B cell (primary cell): ENCODE measurements at regions not wholly inside any gene's neighbourhood (a gene's known extent, or its start where the extent isn't known, plus 50 kb on each side); places are given as distances from the start of the nearest gene placed in this dataset.

ENCODE experiments used
- ATAC-seq: fragments of 200-7000 bp; cut with Tn5 transposase; one replicate; pipeline ENCODE4 v1.10.0; 2021; ENCODE audit warnings: low read depth, mild to moderate bottlenecking, moderate number of reproducible peaks, moderate library complexity
- CTCF ChIA-PET: fragments of 350-600 bp; sonication (Branson Sonifier 250); formaldehyde crosslinking; loops from one replicate; lab custom pipeline; 2021; ENCODE audit warnings: antibody characterized with exemption, inconsistent platforms; lab: Charles Lee
- POLR2A ChIA-PET: fragments of 350-600 bp; sonication (Branson Sonifier 250); formaldehyde crosslinking; loops from one replicate; lab custom pipeline; 2021; ENCODE audit warnings: antibody characterized with exemption; lab: Charles Lee
- DNase-seq: peaks from one replicate; pipeline ENCODE4 v3.0.0; 2013
- H2AFZ ChIP-seq: 2 replicates; pipeline ENCODE4 v1.6.1; 2012; ENCODE audit warnings: mild to moderate bottlenecking, low read depth, low read length; ENCODE audit not compliant: insufficient read depth, poor library complexity, severe bottlenecking
- H3K27ac ChIP-seq, 2 donors: 1 replicate in 1 of 2; 2 replicates in 1 of 2; pipeline ENCODE4 v1.5.1; 2012 to 2013; ENCODE audit warnings: low read length in 2 of 2, mild to moderate bottlenecking in 2 of 2, moderate library complexity in 1 of 2
- H3K27me3 ChIP-seq, 4 experiments: fragments of 200-600 bp in 1 of 4; sonication (generic) in 1 of 4; replicated peaks in 1 of 4; 1 replicate in 2 of 4; 2 replicates in 2 of 4; pipeline versions ENCODE4 v1.6.1 to v1.7.0; 2013 to 2016; ENCODE audit warnings: low read length in 3 of 4, mild to moderate bottlenecking in 2 of 4, mixed read lengths in 1 of 4, moderate library complexity in 1 of 4; ENCODE audit not compliant: insufficient read depth in 4 of 4, control insufficient read depth in 3 of 4; ENCODE audit errors: control extremely low read depth in 1 of 4
- H3K36me3 ChIP-seq, 2 experiments: replicated peaks in 1 of 2; 1 replicate in 1 of 2; 2 replicates in 1 of 2; pipeline versions ENCODE4 v1.6.1 to v1.7.1; 2013; ENCODE audit warnings: low read length in 1 of 2; ENCODE audit not compliant: insufficient read depth in 2 of 2, control insufficient read depth in 1 of 2; ENCODE audit errors: control extremely low read depth in 1 of 2, extremely low read depth in 1 of 2
- H3K4me1 ChIP-seq, 2 donors: fragments of 200-600 bp in 1 of 2; sonication (generic) in 1 of 2; 1 replicate in 1 of 2; 2 replicates in 1 of 2; pipeline versions ENCODE4 v1.5.1 to v1.6.1; 2013 to 2017; ENCODE audit warnings: low read length in 2 of 2; ENCODE audit not compliant: control insufficient read depth in 2 of 2, insufficient read depth in 2 of 2
- H3K4me2 ChIP-seq: replicated peaks from 2 replicates; pipeline ENCODE3; 2012; ENCODE audit warnings: mild to moderate bottlenecking, low read depth, low read length; ENCODE audit not compliant: poor library complexity, severe bottlenecking
- H3K4me3 ChIP-seq, 5 experiments: fragments of 200-600 bp in 1 of 5; sonication (generic) in 1 of 5; 1 replicate in 3 of 5; 2 replicates in 2 of 5; pipeline versions ENCODE4 v1.5.1 to v1.7.0; 2011 to 2016; ENCODE audit warnings: low read length in 4 of 5, mild to moderate bottlenecking in 4 of 5, low read depth in 2 of 5, control low read depth in 1 of 5, moderate library complexity in 1 of 5; ENCODE audit not compliant: insufficient read depth in 1 of 5; ENCODE audit errors: control extremely low read depth in 1 of 5, extremely low read depth in 1 of 5
- H3K79me2 ChIP-seq: fragments of 200-600 bp; sonication (generic); one replicate; pipeline ENCODE4 v1.6.0; 2016; ENCODE audit warnings: low read length; ENCODE audit not compliant: control insufficient read depth, insufficient read depth
- H3K9ac ChIP-seq: fragments of 200-600 bp; sonication (generic); 2 replicates; pipeline ENCODE4 v1.6.1; 2017; ENCODE audit warnings: mild to moderate bottlenecking, low read length, moderate library complexity
- H3K9me3 ChIP-seq, 3 donors: one replicate each; pipeline versions ENCODE4 v1.6.1 to v1.7.1; 2013; ENCODE audit warnings: low read length in 2 of 3; ENCODE audit not compliant: control insufficient read depth in 2 of 3, insufficient read depth in 1 of 3; ENCODE audit errors: control extremely low read depth in 1 of 3
- H4K20me1 ChIP-seq: 2 replicates; pipeline ENCODE4 v1.6.0; 2012; ENCODE audit warnings: mild to moderate bottlenecking, low read length; ENCODE audit not compliant: insufficient read depth, control insufficient read depth, poor library complexity, severe bottlenecking
- H3K27ac Mint-ChIP-seq: one replicate; pipeline ENCODE4 v1.8.0; 2021; ENCODE audit warnings: mixed read lengths
- H3K27me3 Mint-ChIP-seq: one replicate; pipeline ENCODE4 v1.8.0; 2021; ENCODE audit warnings: mixed read lengths
- H3K4me1 Mint-ChIP-seq: one replicate; pipeline ENCODE4 v1.8.0; 2021; ENCODE audit warnings: mixed read lengths
- H3K4me3 Mint-ChIP-seq: one replicate; pipeline ENCODE4 v1.8.0; 2021; ENCODE audit warnings: mixed read lengths
- H3K9me3 Mint-ChIP-seq: one replicate; pipeline ENCODE4 v1.8.0; 2022; ENCODE audit warnings: mixed read lengths; ENCODE audit not compliant: insufficient read depth
- EZH2 ChIP-seq: IDR thresholded peaks from 2 replicates; pipeline ENCODE4 v1.6.1; 2012; ENCODE audit warnings: borderline replicate concordance, low read depth, mild to moderate bottlenecking, moderate library complexity, low read length; ENCODE audit not compliant: insufficient read depth, poor library complexity, severe bottlenecking
- WGBS: methylation state at CpG from one replicate; pipeline ENCODE4 v1.1.5; 2013; ENCODE audit warnings: missing lambda C conversion rate; ENCODE audit not compliant: insufficient coverage; 5-methylcytosine and 5-hydroxymethylcytosine counted together
- intact Hi-C: fragments of 100-400 bp; cut with micrococcal nuclease; formaldehyde crosslinking; loops from one replicate; pipeline ENCODE4 v1.10.0; 2022
- TF ChIP-seq, protein P1 (sequence below): fragments of 200-600 bp; IDR thresholded peaks from one replicate; pipeline ENCODE4 v1.8.0; 2022; ENCODE audit warnings: antibody characterized with exemption, mild to moderate bottlenecking

DNA sequence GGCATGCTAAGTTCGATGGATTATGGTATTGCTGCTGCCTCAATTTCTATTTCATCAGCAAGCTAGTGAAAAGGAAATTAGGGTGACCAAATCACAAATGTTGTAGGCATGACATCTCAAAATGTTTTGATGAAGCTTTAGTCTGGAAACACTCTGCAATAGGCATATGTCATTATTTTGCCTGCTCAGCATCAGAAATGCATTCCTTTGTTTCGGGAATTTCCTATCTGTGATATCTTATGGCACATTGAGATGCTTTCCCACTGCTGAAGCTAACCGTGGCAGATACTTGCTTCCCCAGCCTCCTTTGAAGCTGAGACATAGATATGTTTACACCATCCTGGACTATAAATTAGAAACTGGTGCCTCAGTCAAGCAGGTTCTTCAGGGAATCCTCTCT lies 119.7 kb downstream of the CDC42EP3 start:
- no peak overlapping the region for H3K4me3 Mint-ChIP-seq
- H3K27me3 Mint-ChIP-seq = no peaks in the 10 kb centered on the region
- DNase-seq (no peak), ATAC-seq (no peak)
- Histone ChIP-seq H3K36me3 (no peaks in the 10 kb centered on the region), H3K27me3 (peaks cover 0 to 5% (median 0%) of the 10 kb centered on the region in 4 experiments), H3K9ac (no peak overlapping the region), H3K79me2 (no peaks in the 10 kb centered on the region), H2AFZ (no peak overlapping the region), H3K4me3 (no peak overlapping the region), H3K4me1 (peaks cover 34 to 46% of the 10 kb centered on the region in 2 donors), H4K20me1 (no peaks in the 10 kb centered on the region), H3K27ac (no peak overlapping the region), H3K4me2 (no peak overlapping the region), H3K9me3 (no peaks in the 10 kb centered on the region)
- peaks cover 27% of the 10 kb centered on the region for H3K4me1 Mint-ChIP-seq
- H3K27ac Mint-ChIP-seq = no peak overlapping the region
- ChIA-PET POLR2A (interaction anchor here (1.1 kb wide), 1 partner anchor 119 kb away, joined by 3 read pairs; no protein-coding TSS in a partner anchor), CTCF (no interaction called here)
- intact Hi-C loops = no loop called here
- WGBS = 98% methylated on average over 3 of the region's 3 CpGs
- TF ChIP-seq, protein P1, sequence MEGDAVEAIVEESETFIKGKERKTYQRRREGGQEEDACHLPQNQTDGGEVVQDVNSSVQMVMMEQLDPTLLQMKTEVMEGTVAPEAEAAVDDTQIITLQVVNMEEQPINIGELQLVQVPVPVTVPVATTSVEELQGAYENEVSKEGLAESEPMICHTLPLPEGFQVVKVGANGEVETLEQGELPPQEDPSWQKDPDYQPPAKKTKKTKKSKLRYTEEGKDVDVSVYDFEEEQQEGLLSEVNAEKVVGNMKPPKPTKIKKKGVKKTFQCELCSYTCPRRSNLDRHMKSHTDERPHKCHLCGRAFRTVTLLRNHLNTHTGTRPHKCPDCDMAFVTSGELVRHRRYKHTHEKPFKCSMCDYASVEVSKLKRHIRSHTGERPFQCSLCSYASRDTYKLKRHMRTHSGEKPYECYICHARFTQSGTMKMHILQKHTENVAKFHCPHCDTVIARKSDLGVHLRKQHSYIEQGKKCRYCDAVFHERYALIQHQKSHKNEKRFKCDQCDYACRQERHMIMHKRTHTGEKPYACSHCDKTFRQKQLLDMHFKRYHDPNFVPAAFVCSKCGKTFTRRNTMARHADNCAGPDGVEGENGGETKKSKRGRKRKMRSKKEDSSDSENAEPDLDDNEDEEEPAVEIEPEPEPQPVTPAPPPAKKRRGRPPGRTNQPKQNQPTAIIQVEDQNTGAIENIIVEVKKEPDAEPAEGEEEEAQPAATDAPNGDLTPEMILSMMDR = no peak
- TF ChIP-seq EZH2 = no peak
- H3K9me3 Mint-ChIP-seq = no peaks in the 10 kb centered on the region

- no peak overlapping the region for H3K4me3 ChIP-seq
- H3K4me2 ChIP-seq = no peak overlapping the region
- no peak overlapping the region for H3K27ac Mint-ChIP-seq
- peaks cover 34 to 46% of the 10 kb centered on the region in 2 donors for H3K4me1 ChIP-seq
- POLR2A ChIA-PET = interaction anchor here (1.1 kb wide), 1 partner anchor 118 kb away, joined by 3 read pairs; no protein-coding TSS in a partner anchor
- no peak for DNase-seq
- no CpG with 5 or more reads among the region's 2 CpGs for WGBS
- CTCF ChIA-PET = interaction anchor here (0.5 kb wide), 1 partner anchor 16 kb away, joined by 3 read pairs; no protein-coding TSS in a partner anchor
- H3K27ac ChIP-seq = no peak overlapping the region
- no peaks in the 10 kb centered on the region for H3K79me2 ChIP-seq
- TF ChIP-seq, protein P1 = no peak
- no peak for TF ChIP-seq EZH2
- no peaks in the 10 kb centered on the region for H3K9me3 Mint-ChIP-seq
- H3K36me3 ChIP-seq = no peaks in the 10 kb centered on the region
- no peak overlapping the region for H3K4me3 Mint-ChIP-seq
- H3K9me3 ChIP-seq = no peaks in the 10 kb centered on the region
- H3K27me3 ChIP-seq = peaks cover 0 to 5% (median 0%) of the 10 kb centered on the region in 4 experiments
- H3K27me3 Mint-ChIP-seq = no peaks in the 10 kb centered on the region
- ATAC-seq = no peak
- H3K4me1 Mint-ChIP-seq = peaks cover 31% of the 10 kb centered on the region
- H2AFZ ChIP-seq = no peak overlapping the region
- no peaks in the 10 kb centered on the region for H4K20me1 ChIP-seq
- intact Hi-C loops = no loop called here
- no peak overlapping the region for H3K9ac ChIP-seq
These were observed 119.1 kb downstream of the CDC42EP3 start for GRCh38 chr2:37552339-37552738.
